ENCODE measurements at regions not wholly inside any gene's neighbourhood (a gene's known extent, or its start where the extent isn't known, plus 50 kb on each side); places are given as distances from the start of the nearest gene placed in this dataset.

DNA sequence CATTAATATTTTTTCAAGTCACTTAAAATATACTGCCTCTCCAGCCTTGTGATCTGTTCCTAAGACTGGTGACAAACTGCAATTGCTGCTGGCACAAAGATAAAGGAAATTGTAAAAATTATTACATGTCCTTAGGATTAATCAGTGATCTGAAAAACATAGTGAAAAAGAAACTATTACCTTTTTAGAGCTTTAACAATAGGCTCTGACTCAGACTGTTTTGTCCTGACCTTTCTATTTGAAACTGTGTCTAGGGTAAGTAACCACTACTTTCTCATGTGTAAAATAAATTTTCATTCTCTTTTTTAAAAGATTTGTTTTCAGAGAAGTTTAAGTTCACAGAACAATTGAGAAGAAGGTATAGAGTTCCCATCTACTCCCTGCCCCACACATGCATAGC is 80.4 kb upstream of the CLEC14A start:
- DNase-seq (no peak), ATAC-seq (no peak)
- Histone ChIP-seq H3K4me3 (ENCODE audit: low read length) (no peak overlapping the region), H3K27me3 (ENCODE audit: control insufficient read depth in 2 of 2, insufficient read depth in 2 of 2, low read length in 2 of 2) (no peaks in the 10 kb centered on the region), H3K36me3 (ENCODE audit: control insufficient read depth in 2 of 3, insufficient read depth in 3 of 3, low read length in 3 of 3) (no peaks in the 10 kb centered on the region), H3K9me3 (ENCODE audit: control insufficient read depth in 2 of 3, low read length in 3 of 3) (no peaks in the 10 kb centered on the region), H3K27ac (ENCODE audit: low read depth, low read length) (no peak overlapping the region), H3K4me1 (ENCODE audit: control insufficient read depth in 2 of 2, insufficient read depth in 2 of 2, low read length in 2 of 2) (no peaks in the 10 kb centered on the region)
- no peak overlapping the region for H3K4me3 Mint-ChIP-seq
- H3K9me3 Mint-ChIP-seq = peaks cover 0 to 2% (median 0%) of the 10 kb centered on the region in 11 donors
- no peaks in the 10 kb centered on the region for H3K4me1 Mint-ChIP-seq
- H3K27ac Mint-ChIP-seq = no peak overlapping the region
- no peaks in the 10 kb centered on the region for H3K36me3 Mint-ChIP-seq
- ChIA-PET POLR2A (no interaction called here), CTCF (no interaction called here)
- intact Hi-C loops (cut with micrococcal nuclease) = no loop called here
- peaks cover 0 to 3% (median 0%) of the 10 kb centered on the region in 5 donors for H3K27me3 Mint-ChIP-seq

DNA sequence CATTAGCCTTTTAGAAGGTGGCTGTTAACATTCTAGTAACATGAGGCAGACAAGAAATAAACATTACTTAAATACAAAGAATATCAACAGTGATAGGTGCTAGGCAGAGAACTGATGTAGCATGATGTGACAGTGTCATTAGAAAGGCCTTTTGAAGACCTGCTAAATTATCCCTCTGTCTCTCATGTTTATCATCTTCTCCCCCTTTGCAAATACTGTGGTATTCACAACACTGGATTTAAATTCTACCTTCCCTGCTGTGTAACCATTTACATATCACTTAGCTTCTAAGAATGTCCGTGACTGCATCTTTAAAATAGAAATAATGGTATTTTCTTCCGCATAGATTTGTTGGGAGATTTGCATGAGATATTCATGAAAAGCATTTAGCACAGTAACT is 74.4 kb upstream of the CLEC14A start:
- no peak overlapping the region for H3K27ac Mint-ChIP-seq
- H3K4me3 Mint-ChIP-seq = no peak overlapping the region
- H3K9me3 ChIP-seq (ENCODE audit: control insufficient read depth in 2 of 3, low read length in 3 of 3) = no peaks in the 10 kb centered on the region
- peaks cover 0 to 5% (median 0%) of the 10 kb centered on the region in 5 donors for H3K36me3 Mint-ChIP-seq
- no peak overlapping the region for H3K27ac ChIP-seq (ENCODE audit: low read depth, low read length)
- H3K4me1 ChIP-seq (ENCODE audit: control insufficient read depth in 2 of 2, insufficient read depth in 2 of 2, low read length in 2 of 2) = no peaks in the 10 kb centered on the region
- no peak overlapping the region for H3K4me3 ChIP-seq (ENCODE audit: low read length)
- DNase-seq (no peak), ATAC-seq (no peak)
- CTCF ChIA-PET = no interaction called here
- no peaks in the 10 kb centered on the region for H3K36me3 ChIP-seq (ENCODE audit: control insufficient read depth in 2 of 3, insufficient read depth in 3 of 3, low read length in 3 of 3)
- H3K4me1 Mint-ChIP-seq = no peaks in the 10 kb centered on the region
- POLR2A ChIA-PET = no interaction called here
- H3K9me3 Mint-ChIP-seq = peaks cover 0 to 6% (median 1%) of the 10 kb centered on the region in 11 donors
- intact Hi-C loops (cut with micrococcal nuclease) = no loop called here
- H3K27me3 Mint-ChIP-seq = peaks cover 0 to 13% (median 4%) of the 10 kb centered on the region in 5 donors
- H3K27me3 ChIP-seq (ENCODE audit: control insufficient read depth in 2 of 2, insufficient read depth in 2 of 2, low read length in 2 of 2) = no peaks in the 10 kb centered on the region

DNA sequence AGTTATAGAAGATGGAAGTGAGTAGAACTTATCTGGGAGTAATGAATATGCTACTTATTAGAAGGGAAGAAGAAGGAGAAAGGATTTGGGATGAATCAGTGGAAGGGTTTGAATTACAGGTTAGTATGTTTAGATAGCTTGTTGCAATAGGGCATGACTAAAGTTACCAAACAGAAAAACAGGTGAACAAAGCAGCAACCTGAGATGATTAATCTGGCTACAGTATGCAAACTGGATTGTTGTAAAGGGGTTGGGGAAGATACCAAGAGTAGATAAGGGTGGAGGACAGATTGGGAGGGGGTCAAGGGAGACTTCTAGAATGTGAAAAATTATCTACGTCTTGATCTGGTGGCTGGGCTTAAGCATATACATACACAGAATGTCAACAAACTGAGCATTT is 73.4 kb upstream of the CLEC14A start:
- intact Hi-C loops (cut with micrococcal nuclease) = no loop called here
- CTCF ChIA-PET = no interaction called here
- no peak overlapping the region for H3K27ac Mint-ChIP-seq
- peaks cover 0 to 13% (median 4%) of the 10 kb centered on the region in 5 donors for H3K27me3 Mint-ChIP-seq
- ATAC-seq = no peak
- no peak overlapping the region for H3K27ac ChIP-seq (ENCODE audit: low read depth, low read length)
- H3K36me3 Mint-ChIP-seq = peaks cover 0 to 5% (median 0%) of the 10 kb centered on the region in 5 donors
- POLR2A ChIA-PET = no interaction called here
- peaks cover 0 to 6% (median 1%) of the 10 kb centered on the region in 11 donors for H3K9me3 Mint-ChIP-seq
- H3K9me3 ChIP-seq (ENCODE audit: control insufficient read depth in 2 of 3, low read length in 3 of 3) = no peaks in the 10 kb centered on the region
- H3K4me3 Mint-ChIP-seq = no peak overlapping the region
- H3K4me1 Mint-ChIP-seq = no peaks in the 10 kb centered on the region
- DNase-seq = no peak
- no peaks in the 10 kb centered on the region for H3K36me3 ChIP-seq (ENCODE audit: control insufficient read depth in 2 of 3, insufficient read depth in 3 of 3, low read length in 3 of 3)
- H3K4me3 ChIP-seq (ENCODE audit: low read length) = no peak overlapping the region
- no peaks in the 10 kb centered on the region for H3K4me1 ChIP-seq (ENCODE audit: control insufficient read depth in 2 of 2, insufficient read depth in 2 of 2, low read length in 2 of 2)
- H3K27me3 ChIP-seq (ENCODE audit: control insufficient read depth in 2 of 2, insufficient read depth in 2 of 2, low read length in 2 of 2) = no peaks in the 10 kb centered on the region

DNA sequence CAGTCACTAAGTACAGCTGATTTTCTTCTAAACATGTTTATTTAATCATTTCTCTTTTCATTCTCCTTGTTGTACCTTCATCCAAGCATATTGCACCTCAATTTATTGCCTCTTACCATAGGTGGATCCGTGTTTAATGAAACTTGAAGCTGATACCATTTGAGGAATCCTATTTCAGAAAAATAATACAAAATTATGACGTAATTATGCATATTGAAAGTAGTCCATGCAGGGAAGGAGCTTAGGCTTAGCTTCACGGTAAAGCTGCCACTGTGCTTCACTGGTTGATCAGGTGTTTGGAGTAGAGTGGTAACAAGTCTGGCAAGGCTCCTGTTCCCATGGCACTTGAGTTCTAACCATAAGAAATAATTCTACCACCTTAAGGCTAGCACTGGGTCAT is 61.0 kb upstream of the CLEC14A start:
- Histone ChIP-seq H3K4me3 (ENCODE audit: low read length) (no peak overlapping the region), H3K27me3 (ENCODE audit: control insufficient read depth in 2 of 2, insufficient read depth in 2 of 2, low read length in 2 of 2) (no peaks in the 10 kb centered on the region), H3K9me3 (ENCODE audit: control insufficient read depth in 2 of 3, low read length in 3 of 3) (no peaks in the 10 kb centered on the region), H3K27ac (ENCODE audit: low read depth, low read length) (no peak overlapping the region), H3K4me1 (ENCODE audit: control insufficient read depth in 2 of 2, insufficient read depth in 2 of 2, low read length in 2 of 2) (no peaks in the 10 kb centered on the region), H3K36me3 (ENCODE audit: control insufficient read depth in 2 of 3, insufficient read depth in 3 of 3, low read length in 3 of 3) (no peaks in the 10 kb centered on the region)
- Mint-ChIP-seq H3K9me3 (peaks cover 0 to under 1% (median 0%) of the 10 kb centered on the region in 11 donors), H3K36me3 (no peaks in the 10 kb centered on the region), H3K4me1 (no peaks in the 10 kb centered on the region), H3K4me3 (no peak overlapping the region), H3K27me3 (peaks cover 0 to 18% (median 7%) of the 10 kb centered on the region in 5 donors), H3K27ac (no peak overlapping the region)
- POLR2A ChIA-PET = no interaction called here
- CTCF ChIA-PET = no interaction called here
- DNase-seq (no peak), ATAC-seq (no peak)
- intact Hi-C loops (cut with micrococcal nuclease) = no loop called here

DNA sequence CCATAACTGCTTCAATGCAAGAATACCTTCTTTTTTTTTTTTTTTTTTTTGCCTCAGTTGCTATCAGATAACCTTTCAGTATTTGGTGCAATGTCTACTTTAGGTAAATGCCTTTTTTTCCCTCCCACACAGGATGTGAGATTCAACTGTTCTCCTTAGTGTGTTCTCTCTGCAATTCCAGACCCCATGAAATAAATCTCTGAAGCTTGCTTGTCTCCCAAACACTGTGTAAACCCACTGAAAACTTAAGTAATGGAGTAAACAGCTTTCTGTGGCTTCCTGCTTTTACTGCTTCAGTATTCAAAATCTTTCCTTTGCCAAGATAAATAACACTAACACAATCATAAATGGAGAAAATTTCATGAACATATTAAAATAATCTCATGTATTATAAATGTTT is 55.8 kb upstream of the CLEC14A start:
- no peaks in the 10 kb centered on the region for H3K36me3 ChIP-seq (ENCODE audit: control insufficient read depth in 2 of 3, insufficient read depth in 3 of 3, low read length in 3 of 3)
- H3K27ac Mint-ChIP-seq = no peak overlapping the region
- H3K4me3 Mint-ChIP-seq = no peak overlapping the region
- ATAC-seq = no peak
- no peak overlapping the region for H3K4me3 ChIP-seq (ENCODE audit: low read length)
- no peaks in the 10 kb centered on the region for H3K9me3 ChIP-seq (ENCODE audit: control insufficient read depth in 2 of 3, low read length in 3 of 3)
- no peak overlapping the region for H3K27ac ChIP-seq (ENCODE audit: low read depth, low read length)
- ChIA-PET POLR2A (no interaction called here), CTCF (no interaction called here)
- H3K36me3 Mint-ChIP-seq = no peaks in the 10 kb centered on the region
- DNase-seq = no peak
- H3K27me3 ChIP-seq (ENCODE audit: control insufficient read depth in 2 of 2, insufficient read depth in 2 of 2, low read length in 2 of 2) = no peaks in the 10 kb centered on the region
- intact Hi-C loops (cut with micrococcal nuclease) = no loop called here
- peaks cover 0 to 6% (median 0%) of the 10 kb centered on the region in 7 donors for H3K4me1 Mint-ChIP-seq
- no peaks in the 10 kb centered on the region for H3K9me3 Mint-ChIP-seq
- H3K4me1 ChIP-seq (ENCODE audit: control insufficient read depth in 2 of 2, insufficient read depth in 2 of 2, low read length in 2 of 2) = no peaks in the 10 kb centered on the region
- peaks cover 0 to 4% (median 3%) of the 10 kb centered on the region in 5 donors for H3K27me3 Mint-ChIP-seq

DNA sequence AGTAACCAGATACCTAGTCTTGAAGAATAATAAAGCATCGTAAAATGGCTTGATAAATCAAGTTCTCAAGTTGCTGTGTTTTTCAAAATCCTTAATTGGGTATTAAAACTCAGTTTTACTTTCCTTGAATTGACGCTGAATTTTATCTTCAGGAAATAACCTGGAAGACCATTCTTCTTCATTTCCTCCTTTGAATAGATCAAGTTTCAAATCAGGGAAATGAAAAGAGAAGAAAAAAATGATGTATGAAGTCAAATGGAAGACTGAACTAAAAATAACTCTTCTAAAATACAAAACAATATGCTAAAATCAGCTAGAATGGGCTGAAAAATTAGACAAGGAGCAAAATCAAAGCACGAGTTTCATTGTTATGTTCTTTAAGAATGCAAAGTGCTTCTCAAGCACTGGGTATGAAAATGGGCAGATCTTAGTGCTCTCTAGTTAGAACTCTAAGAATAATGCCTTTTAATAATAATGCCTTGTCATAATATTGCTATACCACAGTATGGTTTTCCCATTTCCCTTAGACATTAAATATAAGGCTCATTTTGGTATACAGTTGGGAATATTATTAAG is 54.6 kb upstream of the CLEC14A start:
- Mint-ChIP-seq H3K4me3 (no peak overlapping the region), H3K36me3 (no peaks in the 10 kb centered on the region), H3K27ac (no peak overlapping the region), H3K4me1 (peaks cover 0 to 6% (median 0%) of the 10 kb centered on the region in 7 donors), H3K27me3 (peaks cover 0 to 3% (median 0%) of the 10 kb centered on the region in 5 donors), H3K9me3 (no peaks in the 10 kb centered on the region)
- Histone ChIP-seq H3K4me1 (ENCODE audit: control insufficient read depth in 2 of 2, insufficient read depth in 2 of 2, low read length in 2 of 2) (no peaks in the 10 kb centered on the region), H3K9me3 (ENCODE audit: control insufficient read depth in 2 of 3, low read length in 3 of 3) (no peaks in the 10 kb centered on the region), H3K27me3 (ENCODE audit: control insufficient read depth in 2 of 2, insufficient read depth in 2 of 2, low read length in 2 of 2) (no peaks in the 10 kb centered on the region), H3K27ac (ENCODE audit: low read depth, low read length) (no peak overlapping the region), H3K4me3 (ENCODE audit: low read length) (no peak overlapping the region), H3K36me3 (ENCODE audit: control insufficient read depth in 2 of 3, insufficient read depth in 3 of 3, low read length in 3 of 3) (no peaks in the 10 kb centered on the region)
- ChIA-PET CTCF (no interaction called here), POLR2A (no interaction called here)
- ATAC-seq (no peak), DNase-seq (no peak)
- intact Hi-C loops (cut with micrococcal nuclease) = no loop called here

DNA sequence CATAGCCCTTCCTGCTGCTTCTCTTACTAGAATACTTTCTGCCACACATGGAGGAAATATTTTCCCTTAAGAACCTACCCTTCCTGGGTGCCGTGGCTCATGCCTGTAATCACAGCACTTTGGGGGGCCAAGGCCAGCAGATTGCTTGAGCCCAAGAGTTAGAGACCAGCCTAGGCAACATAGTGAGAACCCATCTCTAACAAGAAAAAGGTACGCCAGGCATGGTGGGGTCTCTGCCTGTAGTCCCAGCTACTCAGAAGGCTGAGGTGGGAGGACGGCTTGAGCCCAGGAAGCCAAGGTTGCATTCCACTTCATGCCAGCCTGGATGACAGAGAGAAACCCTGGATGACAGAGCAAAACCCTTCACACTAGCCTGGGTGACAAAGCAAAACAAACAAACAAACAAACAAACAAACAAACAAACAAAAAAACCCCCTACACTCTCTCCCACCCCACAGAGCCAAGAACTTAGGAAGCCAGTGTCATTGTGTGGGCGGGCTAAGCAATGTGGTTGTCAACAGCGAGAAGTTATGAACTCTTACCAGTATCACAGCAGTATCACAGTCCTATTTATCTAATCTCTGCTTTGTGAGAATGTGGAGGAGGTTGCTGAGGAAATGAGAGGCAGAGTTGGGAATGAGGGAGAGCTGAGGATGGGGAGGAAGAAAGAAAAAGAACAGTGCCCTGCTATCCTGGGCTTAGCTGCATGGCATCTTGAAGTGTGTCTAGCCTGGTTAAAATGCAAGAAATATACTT is 53.8 kb upstream of the CLEC14A start:
- H3K27ac ChIP-seq (ENCODE audit: low read depth, low read length) = no peak overlapping the region
- intact Hi-C loops (cut with micrococcal nuclease) = no loop called here
- H3K36me3 Mint-ChIP-seq = no peaks in the 10 kb centered on the region
- no peaks in the 10 kb centered on the region for H3K36me3 ChIP-seq (ENCODE audit: control insufficient read depth in 2 of 3, insufficient read depth in 3 of 3, low read length in 3 of 3)
- peaks cover 0 to under 1% (median 0%) of the 10 kb centered on the region in 5 donors for H3K27me3 Mint-ChIP-seq
- H3K27me3 ChIP-seq (ENCODE audit: control insufficient read depth in 2 of 2, insufficient read depth in 2 of 2, low read length in 2 of 2) = no peaks in the 10 kb centered on the region
- no peak overlapping the region for H3K4me3 ChIP-seq (ENCODE audit: low read length)
- ChIA-PET POLR2A (no interaction called here), CTCF (no interaction called here)
- ATAC-seq (no peak), DNase-seq (no peak)
- H3K9me3 ChIP-seq (ENCODE audit: control insufficient read depth in 2 of 3, low read length in 3 of 3) = no peaks in the 10 kb centered on the region
- peaks cover 0 to 6% (median 0%) of the 10 kb centered on the region in 7 donors for H3K4me1 Mint-ChIP-seq
- no peaks in the 10 kb centered on the region for H3K9me3 Mint-ChIP-seq
- H3K4me1 ChIP-seq (ENCODE audit: control insufficient read depth in 2 of 2, insufficient read depth in 2 of 2, low read length in 2 of 2) = no peaks in the 10 kb centered on the region
- H3K4me3 Mint-ChIP-seq = no peak overlapping the region
- H3K27ac Mint-ChIP-seq = no peak overlapping the region
